ENCODE measurements at regions not wholly inside any gene's neighbourhood (a gene's known extent, or its start where the extent isn't known, plus 50 kb on each side); places are given as distances from the start of the nearest gene placed in this dataset.

DNA sequence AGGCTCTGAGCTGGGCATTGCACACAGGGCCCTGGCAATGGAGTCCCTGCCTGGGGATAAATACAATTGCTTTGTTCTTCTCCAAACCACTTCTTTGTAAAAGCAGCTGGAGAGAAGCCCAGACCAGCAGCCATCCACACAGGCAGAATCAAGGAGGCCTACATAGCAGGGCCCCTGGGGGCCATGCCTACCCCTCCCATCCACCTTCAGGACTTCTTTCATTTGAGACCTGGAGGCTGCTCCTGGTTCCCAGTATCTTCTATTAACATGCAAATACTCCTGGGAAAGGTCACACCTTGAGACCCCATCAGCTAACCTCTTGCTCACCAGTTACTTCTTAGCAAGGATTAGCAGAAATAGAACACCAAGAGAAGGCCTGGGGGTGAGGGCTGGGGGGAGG is 511.1 kb downstream of the SOX6 start:
- TF ChIP-seq EZH2 (IDR thresholded peaks at IDR 0.05; ENCODE audit: borderline replicate concordance, low read depth, low read length, poor library complexity, severe bottlenecking) (no peak), CTCF (conservative IDR thresholded peaks at IDR 0.05; ENCODE audit: low read depth, low read length) (no peak)
